ENCODE measurements at regions not wholly inside any gene's neighbourhood (a gene's known extent, or its start where the extent isn't known, plus 50 kb on each side); places are given as distances from the start of the nearest gene placed in this dataset.

GRCh38 chr5:101009758-101010519, 106.9 kb upstream of the ST8SIA4 start:
- TF ChIP-seq EZH2phosphoT487 (IDR thresholded peaks at IDR 0.05; ENCODE audit: unreplicated experiment) (no peak), CTCF (conservative IDR thresholded peaks at IDR 0.05; ENCODE audit: low read depth in 2 of 2) (no peak), EZH2 (IDR thresholded peaks at IDR 0.05; ENCODE audit: low read depth, unreplicated experiment) (no peak), JUNB (IDR thresholded peaks at IDR 0.05; ENCODE audit: unreplicated experiment) (no peak), POLR2AphosphoS5 (IDR thresholded peaks at IDR 0.05; ENCODE audit: low read depth) (no peak), ETS1 (IDR thresholded peaks at IDR 0.05) (no peak), CREB1 (CRISPR knock-in tag; IDR thresholded peaks at IDR 0.05; ENCODE audit: low read depth) (no peak), ZNF331 (CRISPR knock-in tag; IDR thresholded peaks at IDR 0.05; ENCODE audit: low read depth) (no peak), NANOG (IDR thresholded peaks at IDR 0.05; ENCODE audit: borderline replicate concordance) (no peak), REST (IDR thresholded peaks at IDR 0.05; ENCODE audit: unreplicated experiment) (no peak), ZNF114 (CRISPR knock-in tag; IDR thresholded peaks at IDR 0.05) (no peak), STAT1 (IDR thresholded peaks at IDR 0.05; ENCODE audit: unreplicated experiment) (no peak)
